ENCODE measurements at regions not wholly inside any gene's neighbourhood (a gene's known extent, or its start where the extent isn't known, plus 50 kb on each side); places are given as distances from the start of the nearest gene placed in this dataset.

GRCh38 chr4:100106982-100107381, 83.3 kb downstream of the DDIT4L start:
- H2AFZ ChIP-seq (ENCODE audit: low read depth, low read length), result no peak overlapping the region
- H3K4me3 ChIP-seq (ENCODE audit: insufficient read depth in 1 of 2, low read depth in 1 of 2, low read length in 2 of 2), result no peak overlapping the region
- H3K4me1 ChIP-seq (ENCODE audit: control insufficient read depth, insufficient read depth, low read depth, low read length), result peaks cover 4% of the 10 kb centered on the region
- no peak overlapping the region for H4K91ac ChIP-seq (ENCODE audit: low read length)
- no peak overlapping the region for H3K14ac ChIP-seq (ENCODE audit: low read length in 2 of 2)
- no peaks in the 10 kb centered on the region for H3K79me1 ChIP-seq (replicated peaks; ENCODE audit: low read length, poor library complexity, severe bottlenecking)
- H3K18ac ChIP-seq (ENCODE audit: low read depth in 1 of 2, low read length in 2 of 2), result peak overlapping the region in 1 of 2 experiments; percentile 41
- peak overlapping the region; percentile 79 for H2BK120ac ChIP-seq (ENCODE audit: low read depth, low read length)
- H3K23ac ChIP-seq (ENCODE audit: low read length in 2 of 2), result no peak overlapping the region
- H3K9ac ChIP-seq (ENCODE audit: low read length), result no peak overlapping the region
- H3K27me3 ChIP-seq (ENCODE audit: control insufficient read depth in 1 of 2, insufficient read depth in 1 of 2, low read length in 2 of 2), result no peaks in the 10 kb centered on the region
- DNase-seq, result no peak
- no peak overlapping the region for H3K4me2 ChIP-seq (ENCODE audit: low read length, poor library complexity, severe bottlenecking)
- no peaks in the 10 kb centered on the region for H3K36me3 ChIP-seq (ENCODE audit: control insufficient read depth in 1 of 2, insufficient read depth in 2 of 2, low read depth in 1 of 2, low read length in 2 of 2)
- H3K27ac ChIP-seq (ENCODE audit: low read length, poor library complexity, severe bottlenecking), result no peak overlapping the region
- H4K8ac ChIP-seq (ENCODE audit: low read length), result peak overlapping the region; percentile 82
- H3K4ac ChIP-seq (ENCODE audit: low read depth in 1 of 2, low read length in 2 of 2), result no peak overlapping the region
- H2BK5ac ChIP-seq (ENCODE audit: low read depth, low read length, poor library complexity, severe bottlenecking), result no peak overlapping the region
- WGBS, result no CpG with 5 or more reads among the region's 1 CpG
- no peak overlapping the region for H2BK15ac ChIP-seq (ENCODE audit: low read depth, poor library complexity, severe bottlenecking)
- no peak overlapping the region for H2AK5ac ChIP-seq (ENCODE audit: low read length, severe bottlenecking)
- H3K9me3 ChIP-seq (ENCODE audit: control insufficient read depth, low read length), result no peaks in the 10 kb centered on the region
- H2BK12ac ChIP-seq (ENCODE audit: low read length in 2 of 2), result no peak overlapping the region

- Histone ChIP-seq H3K9me3 (ENCODE audit: control insufficient read depth, low read length) (no peaks in the 10 kb centered on the region), H3K27ac (ENCODE audit: low read length, poor library complexity, severe bottlenecking) (no peak overlapping the region), H2BK12ac (ENCODE audit: low read length in 2 of 2) (no peak overlapping the region), H3K36me3 (ENCODE audit: control insufficient read depth in 1 of 2, insufficient read depth in 2 of 2, low read depth in 1 of 2, low read length in 2 of 2) (no peaks in the 10 kb centered on the region), H3K4me1 (ENCODE audit: control insufficient read depth, insufficient read depth, low read depth, low read length) (peaks cover 2% of the 10 kb centered on the region), H3K18ac (ENCODE audit: low read depth in 1 of 2, low read length in 2 of 2) (no peak overlapping the region), H3K27me3 (ENCODE audit: control insufficient read depth in 1 of 2, insufficient read depth in 1 of 2, low read length in 2 of 2) (no peaks in the 10 kb centered on the region), H2AFZ (ENCODE audit: low read depth, low read length) (no peak overlapping the region), H3K23ac (ENCODE audit: low read length in 2 of 2) (no peak overlapping the region), H2BK120ac (ENCODE audit: low read depth, low read length) (no peak overlapping the region), H3K4me3 (ENCODE audit: insufficient read depth in 1 of 2, low read depth in 1 of 2, low read length in 2 of 2) (no peak overlapping the region), H3K4me2 (ENCODE audit: low read length, poor library complexity, severe bottlenecking) (no peak overlapping the region), H3K14ac (ENCODE audit: low read length in 2 of 2) (no peak overlapping the region), H3K9ac (ENCODE audit: low read length) (no peak overlapping the region), H3K4ac (ENCODE audit: low read depth in 1 of 2, low read length in 2 of 2) (no peak overlapping the region), H4K8ac (ENCODE audit: low read length) (no peak overlapping the region), H4K91ac (ENCODE audit: low read length) (no peak overlapping the region), H2AK5ac (ENCODE audit: low read length, severe bottlenecking) (no peak overlapping the region), H2BK15ac (ENCODE audit: low read depth, poor library complexity, severe bottlenecking) (no peak overlapping the region), H3K79me1 (replicated peaks; ENCODE audit: low read length, poor library complexity, severe bottlenecking) (no peaks in the 10 kb centered on the region), H2BK5ac (ENCODE audit: low read depth, low read length, poor library complexity, severe bottlenecking) (no peak overlapping the region)
- no CpG with 5 or more reads among the region's 1 CpG for WGBS
- DNase-seq, result no peak
These were observed 86.6 kb downstream of the DDIT4L start for GRCh38 chr4:100103671-100104070.

- no peak overlapping the region for H3K23ac ChIP-seq (ENCODE audit: low read length in 2 of 2)
- no peak overlapping the region for H4K91ac ChIP-seq (ENCODE audit: low read length)
- H3K14ac ChIP-seq (ENCODE audit: low read length in 2 of 2), result no peak overlapping the region
- no peak overlapping the region for H2BK5ac ChIP-seq (ENCODE audit: low read depth, low read length, poor library complexity, severe bottlenecking)
- H3K9me3 ChIP-seq (ENCODE audit: control insufficient read depth, low read length), result no peaks in the 10 kb centered on the region
- H3K4me1 ChIP-seq (ENCODE audit: control insufficient read depth, insufficient read depth, low read depth, low read length), result peaks cover 3% of the 10 kb centered on the region
- H3K27ac ChIP-seq (ENCODE audit: low read length, poor library complexity, severe bottlenecking), result no peak overlapping the region
- no peaks in the 10 kb centered on the region for H3K36me3 ChIP-seq (ENCODE audit: control insufficient read depth in 1 of 2, insufficient read depth in 2 of 2, low read depth in 1 of 2, low read length in 2 of 2)
- H2BK15ac ChIP-seq (ENCODE audit: low read depth, poor library complexity, severe bottlenecking), result no peak overlapping the region
- H3K4me3 ChIP-seq (ENCODE audit: insufficient read depth in 1 of 2, low read depth in 1 of 2, low read length in 2 of 2), result no peak overlapping the region
- no peak overlapping the region for H2AFZ ChIP-seq (ENCODE audit: low read depth, low read length)
- H3K9ac ChIP-seq (ENCODE audit: low read length), result no peak overlapping the region
- no peaks in the 10 kb centered on the region for H3K27me3 ChIP-seq (ENCODE audit: control insufficient read depth in 1 of 2, insufficient read depth in 1 of 2, low read length in 2 of 2)
- 31% methylated on average over 3 of the region's 3 CpGs for WGBS
- no peak overlapping the region for H2AK5ac ChIP-seq (ENCODE audit: low read length, severe bottlenecking)
- no peak overlapping the region for H2BK12ac ChIP-seq (ENCODE audit: low read length in 2 of 2)
- DNase-seq, result peak; percentile 10
- no peak overlapping the region for H3K4ac ChIP-seq (ENCODE audit: low read depth in 1 of 2, low read length in 2 of 2)
- no peak overlapping the region for H4K8ac ChIP-seq (ENCODE audit: low read length)
- H3K79me1 ChIP-seq (replicated peaks; ENCODE audit: low read length, poor library complexity, severe bottlenecking), result no peaks in the 10 kb centered on the region
- no peak overlapping the region for H3K4me2 ChIP-seq (ENCODE audit: low read length, poor library complexity, severe bottlenecking)
- H3K18ac ChIP-seq (ENCODE audit: low read depth in 1 of 2, low read length in 2 of 2), result peak overlapping the region in 1 of 2 experiments; percentile 28
- H2BK120ac ChIP-seq (ENCODE audit: low read depth, low read length), result no peak overlapping the region
These were observed 89.3 kb downstream of the DDIT4L start for GRCh38 chr4:100100985-100101384.

- no peak overlapping the region for H2AFZ ChIP-seq (ENCODE audit: low read depth, low read length)
- no peak overlapping the region for H3K18ac ChIP-seq (ENCODE audit: low read depth in 1 of 2, low read length in 2 of 2)
- no peak overlapping the region for H2BK120ac ChIP-seq (ENCODE audit: low read depth, low read length)
- no peaks in the 10 kb centered on the region for H3K36me3 ChIP-seq (ENCODE audit: control insufficient read depth in 1 of 2, insufficient read depth in 2 of 2, low read depth in 1 of 2, low read length in 2 of 2)
- H4K91ac ChIP-seq (ENCODE audit: low read length), result no peak overlapping the region
- no peak overlapping the region for H3K9ac ChIP-seq (ENCODE audit: low read length)
- WGBS, result 92% methylated on average over 2 of the region's 2 CpGs
- DNase-seq, result no peak
- H2BK5ac ChIP-seq (ENCODE audit: low read depth, low read length, poor library complexity, severe bottlenecking), result no peak overlapping the region
- H3K23ac ChIP-seq (ENCODE audit: low read length in 2 of 2), result no peak overlapping the region
- no peak overlapping the region for H2BK15ac ChIP-seq (ENCODE audit: low read depth, poor library complexity, severe bottlenecking)
- H3K14ac ChIP-seq (ENCODE audit: low read length in 2 of 2), result no peak overlapping the region
- no peak overlapping the region for H2AK5ac ChIP-seq (ENCODE audit: low read length, severe bottlenecking)
- no peaks in the 10 kb centered on the region for H3K9me3 ChIP-seq (ENCODE audit: control insufficient read depth, low read length)
- no peak overlapping the region for H3K4me3 ChIP-seq (ENCODE audit: insufficient read depth in 1 of 2, low read depth in 1 of 2, low read length in 2 of 2)
- peaks cover 3% of the 10 kb centered on the region for H3K4me1 ChIP-seq (ENCODE audit: control insufficient read depth, insufficient read depth, low read depth, low read length)
- no peak overlapping the region for H3K4ac ChIP-seq (ENCODE audit: low read depth in 1 of 2, low read length in 2 of 2)
- H3K79me1 ChIP-seq (replicated peaks; ENCODE audit: low read length, poor library complexity, severe bottlenecking), result no peaks in the 10 kb centered on the region
- H2BK12ac ChIP-seq (ENCODE audit: low read length in 2 of 2), result no peak overlapping the region
- no peak overlapping the region for H4K8ac ChIP-seq (ENCODE audit: low read length)
- no peak overlapping the region for H3K4me2 ChIP-seq (ENCODE audit: low read length, poor library complexity, severe bottlenecking)
- no peaks in the 10 kb centered on the region for H3K27me3 ChIP-seq (ENCODE audit: control insufficient read depth in 1 of 2, insufficient read depth in 1 of 2, low read length in 2 of 2)
- H3K27ac ChIP-seq (ENCODE audit: low read length, poor library complexity, severe bottlenecking), result no peak overlapping the region
These were observed 90.5 kb downstream of the DDIT4L start for GRCh38 chr4:100099746-100100145.

All from mesenchymal stem cell (in vitro differentiated cells and primary cell).